H1 (cell line): ENCODE measurements at regions not wholly inside any gene's neighbourhood (a gene's known extent, or its start where the extent isn't known, plus 50 kb on each side); places are given as distances from the start of the nearest gene placed in this dataset.

Experiments
- CTCF ChIA-PET: fragments of 300-600 bp; sonication (Branson Sonifier 250); formaldehyde crosslinking; loops from one replicate; lab custom pipeline; 2021; ENCODE audit not compliant: partially characterized antibody; lab: Charles Lee
- POLR2A ChIA-PET: fragments of 300-600 bp; sonication (Branson Sonifier 250); formaldehyde crosslinking; loops from one replicate; lab custom pipeline; 2021; ENCODE audit warnings: inconsistent platforms; ENCODE audit not compliant: partially characterized antibody; lab: Charles Lee
- DNase-seq, 2 experiments: peaks; one replicate each; pipeline versions ENCODE4 v3.0.0 to v3.0.0-alpha.2; 2010 to 2022; ENCODE audit warnings: low spot score in 2 of 2, low read depth in 1 of 2, mixed read lengths in 1 of 2
- FAIRE-seq: peaks from 2 replicates; lab custom pipeline; 2011; peaks lifted over from hg19 to GRCh38; lab: Jason Lieb, UNC
- H2AFZ ChIP-seq: 2 replicates; pipeline ENCODE4 v1.8.1; 2012; ENCODE audit warnings: low read length, inconsistent platforms
- H2AK5ac ChIP-seq: 2 replicates; pipeline ENCODE4 v1.6.1; 2013; ENCODE audit warnings: low read depth, low read length
- H2BK120ac ChIP-seq: replicated peaks from 2 replicates; pipeline ENCODE3; 2013; ENCODE audit warnings: low read depth, low read length, inconsistent platforms
- H2BK12ac ChIP-seq: 2 replicates; pipeline ENCODE4 v1.6.1; 2013; ENCODE audit warnings: low read depth, low read length
- H2BK15ac ChIP-seq: 2 replicates; pipeline ENCODE4 v1.6.1; 2013; ENCODE audit warnings: low read length
- H2BK20ac ChIP-seq: 2 replicates; pipeline ENCODE4 v1.6.1; 2013; ENCODE audit warnings: low read length
- H2BK5ac ChIP-seq: 2 replicates; pipeline ENCODE4 v1.6.1; 2013; ENCODE audit warnings: low read depth, low read length
- H3K14ac ChIP-seq: 2 replicates; pipeline ENCODE4 v1.6.1; 2013; ENCODE audit warnings: inconsistent platforms; ENCODE audit not compliant: insufficient read length
- H3K18ac ChIP-seq: 2 replicates; pipeline ENCODE4 v1.6.1; 2013; ENCODE audit warnings: low read length; ENCODE audit errors: extremely low read depth
- H3K23ac ChIP-seq: 2 replicates; pipeline ENCODE4 v1.6.1; 2013; ENCODE audit warnings: inconsistent platforms; ENCODE audit not compliant: insufficient read length
- H3K23me2 ChIP-seq: 2 replicates; pipeline ENCODE4 v1.6.1; 2013; ENCODE audit warnings: low read depth, low read length
- H3K27ac ChIP-seq: 2 replicates; pipeline ENCODE4 v1.6.1; 2011; ENCODE audit warnings: low read depth, low read length, inconsistent platforms
- H3K27me3 ChIP-seq, 4 experiments: replicated peaks in 1 of 4; 1 replicate in 1 of 4; 2 replicates in 3 of 4; pipeline versions ENCODE4 v1.6.1 to v1.8.1; 2011 to 2013; ENCODE audit warnings: low read length in 3 of 4, mild to moderate bottlenecking in 3 of 4, inconsistent platforms in 2 of 4, mixed read lengths in 2 of 4, moderate library complexity in 1 of 4; ENCODE audit not compliant: control insufficient read depth in 3 of 4, insufficient read depth in 3 of 4; ENCODE audit errors: extremely low read depth in 1 of 4
- H3K36me3 ChIP-seq, 4 experiments: 2 replicates each; pipeline versions ENCODE4 v1.6.1 to v1.8.1; 2011 to 2013; ENCODE audit warnings: mild to moderate bottlenecking in 4 of 4, low read length in 3 of 4, moderate library complexity in 2 of 4, control low read depth in 1 of 4, inconsistent platforms in 1 of 4; ENCODE audit not compliant: insufficient read depth in 4 of 4, control insufficient read depth in 2 of 4
- H3K4ac ChIP-seq: replicated peaks from 2 replicates; pipeline ENCODE3; 2013; ENCODE audit warnings: low read length, low read depth, mixed read lengths, inconsistent platforms; ENCODE audit not compliant: insufficient read length
- H3K4me1 ChIP-seq, 4 experiments: replicated peaks in 1 of 4; 1 replicate in 1 of 4; 2 replicates in 3 of 4; pipeline versions ENCODE4 v1.6.1 to v1.8.1; 2011 to 2013; ENCODE audit warnings: low read length in 3 of 4, inconsistent platforms in 2 of 4, mixed read lengths in 1 of 4; ENCODE audit not compliant: insufficient read depth in 4 of 4, control insufficient read depth in 3 of 4
- H3K4me2 ChIP-seq, 2 experiments: 2 replicates each; pipeline versions ENCODE4 v1.6.1 to v1.8.1; 2011 to 2013; ENCODE audit warnings: low read depth in 2 of 2, low read length in 2 of 2, control low read depth in 1 of 2, inconsistent platforms in 1 of 2, mild to moderate bottlenecking in 1 of 2; ENCODE audit not compliant: insufficient read depth in 1 of 2
- H3K4me3 ChIP-seq, 4 experiments: fragments of 200-600, 300-600 bp in 1 of 4; sonication (generic), shearing (Covaris generic), sonication (Bioruptor Twin) in 1 of 4; 2 replicates each; pipeline versions ENCODE4 v1.5.1 to v1.8.1; 2011 to 2016; ENCODE audit warnings: low read length in 4 of 4, low read depth in 3 of 4, control low read depth in 2 of 4, inconsistent platforms in 2 of 4, mild to moderate bottlenecking in 2 of 4, mixed read lengths in 1 of 4, moderate library complexity in 1 of 4; ENCODE audit not compliant: insufficient read depth in 2 of 4; ENCODE audit errors: extremely low read depth in 1 of 4
- H3K56ac ChIP-seq: replicated peaks from 2 replicates; pipeline ENCODE3; 2013; ENCODE audit warnings: low read depth, mild to moderate bottlenecking, mixed read lengths, low read length, inconsistent platforms; ENCODE audit not compliant: insufficient read length
- H3K79me1 ChIP-seq: 2 replicates; pipeline ENCODE4 v1.6.1; 2013; ENCODE audit warnings: low read depth, low read length, control low read depth
- H3K79me2 ChIP-seq, 2 experiments: 2 replicates each; pipeline versions ENCODE4 v1.6.1 to v1.8.1; 2012 to 2013; ENCODE audit warnings: low read length in 2 of 2, mild to moderate bottlenecking in 2 of 2, inconsistent platforms in 1 of 2; ENCODE audit not compliant: insufficient read depth in 2 of 2, control insufficient read depth in 1 of 2
- H3K9ac ChIP-seq, 4 experiments: replicated peaks in 1 of 4; 1 replicate in 1 of 4; 2 replicates in 3 of 4; pipeline versions ENCODE4 v1.6.1 to v1.8.1; 2011 to 2013; ENCODE audit warnings: low read depth in 3 of 4, low read length in 3 of 4, control low read depth in 2 of 4, mild to moderate bottlenecking in 2 of 4, moderate library complexity in 2 of 4, inconsistent platforms in 1 of 4; ENCODE audit errors: extremely low read depth in 1 of 4
- H3K9me3 ChIP-seq, 2 experiments: 2 replicates each; pipeline versions ENCODE4 v1.6.1 to v1.8.1; 2012 to 2013; ENCODE audit warnings: mild to moderate bottlenecking in 2 of 2, moderate library complexity in 2 of 2, control low read depth in 1 of 2, inconsistent platforms in 1 of 2, low read depth in 1 of 2, low read length in 1 of 2, mixed read lengths in 1 of 2; ENCODE audit not compliant: insufficient read depth in 2 of 2
- H4K20me1 ChIP-seq, 2 experiments: replicated peaks in 1 of 2; 2 replicates each; pipeline versions ENCODE3 to v1.8.1; 2011 to 2013; ENCODE audit warnings: inconsistent platforms in 2 of 2, low read length in 2 of 2, mild to moderate bottlenecking in 1 of 2; ENCODE audit not compliant: insufficient read depth in 2 of 2, control insufficient read depth in 1 of 2
- H4K5ac ChIP-seq: 2 replicates; pipeline ENCODE4 v1.6.1; 2013; ENCODE audit warnings: low read length, low read depth, mixed read lengths, inconsistent platforms; ENCODE audit not compliant: insufficient read length
- H4K8ac ChIP-seq: 2 replicates; pipeline ENCODE4 v1.8.0; 2013; ENCODE audit warnings: mild to moderate bottlenecking, moderate library complexity, low read length, inconsistent platforms; ENCODE audit not compliant: insufficient read depth; ENCODE audit errors: extremely low read depth
- H4K91ac ChIP-seq: replicated peaks from 2 replicates; pipeline ENCODE3; 2013; ENCODE audit warnings: low read length, mixed read lengths, inconsistent platforms; ENCODE audit not compliant: insufficient read length
- GTF2F1 ChIP-seq: IDR thresholded peaks from 2 replicates; pipeline ENCODE4 v1.6.1; 2012; ENCODE audit warnings: low read depth, low read length, improper control_type of control experiment, borderline replicate concordance
- WGBS, 2 experiments: shearing (Covaris generic) in 1 of 2; methylation state at CpG; one replicate each; pipeline versions ENCODE4 v1.1.6 to v1.1.7; 2013 to 2015; ENCODE audit warnings: low lambda C conversion rate in 2 of 2, mixed read lengths in 2 of 2, inconsistent platforms in 1 of 2, low coverage in 1 of 2, missing lambda C conversion rate in 1 of 2; ENCODE audit not compliant: insufficient replicate concordance in 2 of 2, insufficient coverage in 1 of 2, insufficient read length in 1 of 2; ENCODE audit errors: extremely low coverage in 1 of 2, missing lambda C conversion rate in 1 of 2; 5-methylcytosine and 5-hydroxymethylcytosine counted together

- Histone ChIP-seq H3K56ac (no peak overlapping the region), H4K20me1 (no peaks in the 10 kb centered on the region), H3K4me1 (no peaks in the 10 kb centered on the region), H2BK15ac (no peak overlapping the region), H3K36me3 (no peaks in the 10 kb centered on the region), H3K14ac (no peak overlapping the region), H2BK120ac (no peak overlapping the region), H3K79me1 (no peaks in the 10 kb centered on the region), H3K4me3 (no peak overlapping the region), H4K8ac (no peak overlapping the region), H4K5ac (no peak overlapping the region), H3K27ac (no peak overlapping the region), H3K18ac (no peak overlapping the region), H3K27me3 (no peaks in the 10 kb centered on the region), H2BK5ac (no peak overlapping the region), H2BK12ac (no peak overlapping the region), H2BK20ac (no peak overlapping the region), H3K23ac (no peak overlapping the region), H3K9ac (no peak overlapping the region), H2AFZ (no peak overlapping the region), H3K4me2 (no peak overlapping the region), H4K91ac (no peak overlapping the region), H3K79me2 (no peaks in the 10 kb centered on the region), H3K4ac (no peak overlapping the region), H2AK5ac (no peak overlapping the region), H3K23me2 (peaks cover 2% of the 10 kb centered on the region; the same call in 1 of the 2 replicates), H3K9me3 (no peaks in the 10 kb centered on the region)
- no peak for TF ChIP-seq GTF2F1
- FAIRE-seq (no peak), DNase-seq (no peak)
- ChIA-PET CTCF (no interaction called here), POLR2A (no interaction called here)
- 74% methylated on average over 10 of the region's 10 CpGs; no CpG with 5 or more reads in 1 of the 2 experiments for WGBS, 2 experiments
These were observed 875.4 kb upstream of the WWC1 start for GRCh38 chr5:167415779-167416746.
